K562 (cell line): ENCODE measurements at regions not wholly inside any gene's neighbourhood (a gene's known extent, or its start where the extent isn't known, plus 50 kb on each side); places are given as distances from the start of the nearest gene placed in this dataset.

Experiments used
- CHD4 ChIP-seq: fragments of 200-600 bp; sonication (generic); IDR thresholded peaks from 3 replicates; pipeline ENCODE4 v1.6.1; 2012; ENCODE audit warnings: low read depth, mild to moderate bottlenecking, mixed read lengths, low read length, inconsistent platforms; ENCODE audit not compliant: insufficient read depth, insufficient replicate concordance, poor library complexity, severe bottlenecking
- FOSL1 ChIP-seq: fragments of 200-800 bp; sonication (Bioruptor generic); conservative IDR thresholded peaks from 2 replicates; pipeline ENCODE4 v1.6.1; 2016; ENCODE audit warnings: missing genetic modification characterization, missing compliant biosample characterization
- HCFC1 ChIP-seq: IDR thresholded peaks from 2 replicates; pipeline ENCODE4 v1.6.1; 2012; ENCODE audit warnings: low read depth, low read length, improper control_type of control experiment
- MTA1 ChIP-seq: fragments of 450-650 bp; IDR thresholded peaks from 2 replicates; pipeline ENCODE4 v1.6.1; 2017; ENCODE audit warnings: borderline replicate concordance
- PTBP1 ChIP-seq: fragments of 200-400 bp; formaldehyde crosslinking; IDR thresholded peaks from 2 replicates; pipeline ENCODE4 v1.6.1; 2017; ENCODE audit warnings: low read depth, low read length
- ZBTB33 ChIP-seq: sonication (generic); formaldehyde crosslinking; IDR thresholded peaks from 2 replicates; pipeline ENCODE4 v1.8.1; 2023; ENCODE audit warnings: mild to moderate bottlenecking, missing genetic modification reagents
- ZNF318 ChIP-seq, 2 experiments: fragments of 450-650 bp; IDR thresholded peaks; 2 replicates each; pipeline ENCODE4 v1.6.1; 2016; ENCODE audit warnings: mild to moderate bottlenecking in 2 of 2, borderline replicate concordance in 1 of 2, low read depth in 1 of 2, moderate library complexity in 1 of 2
- TF ChIP-seq, protein P1 (sequence below), 2 experiments: fragments of 450-650 bp in 1 of 2; sonication (generic) in 1 of 2; formaldehyde crosslinking in 1 of 2; IDR thresholded peaks; 2 replicates each; pipeline versions ENCODE4 v1.7.1 to v1.9.0; 2016 to 2022; ENCODE audit warnings: inconsistent platforms in 1 of 2, mild to moderate bottlenecking in 1 of 2, missing genetic modification reagents in 1 of 2

DNA sequence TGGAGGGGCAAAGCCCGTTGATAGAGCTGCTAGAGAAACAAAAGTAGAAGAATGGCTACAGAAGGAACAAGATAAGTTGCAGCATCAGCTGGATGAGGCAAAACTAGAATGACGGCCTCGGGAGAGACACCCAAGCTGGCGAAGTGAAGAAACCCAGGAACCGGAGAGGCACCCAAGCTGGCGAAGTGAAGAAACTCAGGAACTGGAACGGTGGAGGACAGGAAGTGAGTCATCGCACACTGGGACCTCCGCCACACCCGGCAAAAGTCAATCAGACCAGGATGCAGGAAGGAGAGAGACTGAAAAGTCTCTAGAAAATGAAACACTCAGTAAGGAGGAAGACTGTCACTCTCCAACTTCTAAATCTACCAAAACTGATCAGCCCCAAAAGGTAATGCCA is 133.0 kb upstream of the NEBL start (continued):
- no peak for TF ChIP-seq ZNF318 (IDR thresholded peaks at IDR 0.05; ENCODE audit: borderline replicate concordance in 1 of 2, low read depth in 1 of 2)
- peak; percentile 85 for TF ChIP-seq FOSL1
- no peak for TF ChIP-seq CHD4
- TF ChIP-seq PTBP1 = no peak
- TF ChIP-seq ZBTB33 = no peak
- no peak for TF ChIP-seq MTA1
- TF ChIP-seq, protein P1, sequence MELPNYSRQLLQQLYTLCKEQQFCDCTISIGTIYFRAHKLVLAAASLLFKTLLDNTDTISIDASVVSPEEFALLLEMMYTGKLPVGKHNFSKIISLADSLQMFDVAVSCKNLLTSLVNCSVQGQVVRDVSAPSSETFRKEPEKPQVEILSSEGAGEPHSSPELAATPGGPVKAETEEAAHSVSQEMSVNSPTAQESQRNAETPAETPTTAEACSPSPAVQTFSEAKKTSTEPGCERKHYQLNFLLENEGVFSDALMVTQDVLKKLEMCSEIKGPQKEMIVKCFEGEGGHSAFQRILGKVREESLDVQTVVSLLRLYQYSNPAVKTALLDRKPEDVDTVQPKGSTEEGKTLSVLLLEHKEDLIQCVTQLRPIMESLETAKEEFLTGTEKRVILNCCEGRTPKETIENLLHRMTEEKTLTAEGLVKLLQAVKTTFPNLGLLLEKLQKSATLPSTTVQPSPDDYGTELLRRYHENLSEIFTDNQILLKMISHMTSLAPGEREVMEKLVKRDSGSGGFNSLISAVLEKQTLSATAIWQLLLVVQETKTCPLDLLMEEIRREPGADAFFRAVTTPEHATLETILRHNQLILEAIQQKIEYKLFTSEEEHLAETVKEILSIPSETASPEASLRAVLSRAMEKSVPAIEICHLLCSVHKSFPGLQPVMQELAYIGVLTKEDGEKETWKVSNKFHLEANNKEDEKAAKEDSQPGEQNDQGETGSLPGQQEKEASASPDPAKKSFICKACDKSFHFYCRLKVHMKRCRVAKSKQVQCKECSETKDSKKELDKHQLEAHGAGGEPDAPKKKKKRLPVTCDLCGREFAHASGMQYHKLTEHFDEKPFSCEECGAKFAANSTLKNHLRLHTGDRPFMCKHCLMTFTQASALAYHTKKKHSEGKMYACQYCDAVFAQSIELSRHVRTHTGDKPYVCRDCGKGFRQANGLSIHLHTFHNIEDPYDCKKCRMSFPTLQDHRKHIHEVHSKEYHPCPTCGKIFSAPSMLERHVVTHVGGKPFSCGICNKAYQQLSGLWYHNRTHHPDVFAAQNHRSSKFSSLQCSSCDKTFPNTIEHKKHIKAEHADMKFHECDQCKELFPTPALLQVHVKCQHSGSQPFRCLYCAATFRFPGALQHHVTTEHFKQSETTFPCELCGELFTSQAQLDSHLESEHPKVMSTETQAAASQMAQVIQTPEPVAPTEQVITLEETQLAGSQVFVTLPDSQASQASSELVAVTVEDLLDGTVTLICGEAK (IDR thresholded peaks at IDR 0.05) = peak; percentile 60
- TF ChIP-seq, protein P1 (CRISPR knock-in tag; IDR thresholded peaks at IDR 0.05) = no peak
- TF ChIP-seq HCFC1 = no peak
